PC-3 (cell line): ENCODE measurements at regions not wholly inside any gene's neighbourhood (a gene's known extent, or its start where the extent isn't known, plus 50 kb on each side); places are given as distances from the start of the nearest gene placed in this dataset.

ENCODE experiments used
- ATAC-seq: fragments of 200-7000 bp; cut with Tn5 transposase; 2 replicates; pipeline ENCODE4 v1.9.1; 2020; ENCODE audit warnings: mild to moderate bottlenecking, moderate library complexity
- BruUV-seq: library from RNA; stranded (reverse); fragments of 400-500 nt; replicated peaks from 2 replicates; lab custom pipeline; 2021; lab: Mats Ljungman, UMichigan
- CTCF ChIA-PET: fragments of 300-600 bp; sonication (Branson Sonifier 250); formaldehyde crosslinking; loops from one replicate; lab custom pipeline; 2022; ENCODE audit warnings: antibody characterized with exemption; lab: Charles Lee
- POLR2A ChIA-PET: fragments of 300-600 bp; sonication (Branson Sonifier 250); formaldehyde crosslinking; loops from one replicate; lab custom pipeline; 2022; ENCODE audit warnings: antibody characterized with exemption; ENCODE audit not compliant: unreplicated experiment; lab: Charles Lee
- DNase-seq: peaks from one replicate; pipeline ENCODE4 v3.0.0-alpha.2; 2015
- H2AFZ ChIP-seq: fragments of 300-600 bp; sonication (generic); 2 replicates; pipeline ENCODE4 v1.6.0; 2016; ENCODE audit warnings: antibody characterized with exemption, low read length
- H3F3A ChIP-seq: fragments of 300-600 bp; sonication (generic); one replicate; pipeline ENCODE4 v1.6.0; 2017; ENCODE audit warnings: antibody characterized with exemption, low read length, control low read depth, mild to moderate bottlenecking; ENCODE audit not compliant: unreplicated experiment
- H3K27ac ChIP-seq: fragments of 300-600 bp; sonication (generic); 2 replicates; pipeline ENCODE4 v1.5.1; 2016; ENCODE audit warnings: mild to moderate bottlenecking, low read length
- H3K27me3 ChIP-seq: fragments of 300-600 bp; sonication (generic); 2 replicates; pipeline ENCODE4 v1.6.1; 2016; ENCODE audit warnings: low read length, mixed read lengths
- H3K36me3 ChIP-seq: fragments of 300-600 bp; sonication (generic); 2 replicates; pipeline ENCODE4 v1.6.1; 2016; ENCODE audit warnings: low read depth, mixed run types, low read length, mixed read lengths
- H3K4me1 ChIP-seq: fragments of 300-600 bp; sonication (generic); 2 replicates; pipeline ENCODE4 v1.5.1; 2016; ENCODE audit warnings: low read length; ENCODE audit not compliant: insufficient read depth
- H3K4me2 ChIP-seq: fragments of 300-600 bp; sonication (generic); 2 replicates; pipeline ENCODE4 v1.6.0; 2016; ENCODE audit warnings: low read length
- H3K4me3 ChIP-seq: fragments of 300-600 bp; sonication (generic); 2 replicates; pipeline ENCODE4 v1.5.1; 2016; ENCODE audit warnings: mild to moderate bottlenecking, low read length, mixed read lengths
- H3K79me2 ChIP-seq: fragments of 300-600 bp; sonication (generic); 2 replicates; pipeline ENCODE4 v1.6.1; 2017; ENCODE audit warnings: low read length, mixed read lengths
- H3K9ac ChIP-seq: fragments of 300-600 bp; sonication (generic); 2 replicates; pipeline ENCODE4 v1.6.0; 2016; ENCODE audit warnings: mild to moderate bottlenecking, low read length
- H3K9me2 ChIP-seq: fragments of 300-600 bp; sonication (generic); replicated peaks from 2 replicates; pipeline ENCODE4 v1.6.1; 2016; ENCODE audit warnings: mixed run types, low read length, mixed read lengths
- H3K9me3 ChIP-seq: fragments of 300-600 bp; sonication (generic); 2 replicates; pipeline ENCODE4 v1.6.1; 2016; ENCODE audit warnings: low read length, mixed read lengths
- H4K20me1 ChIP-seq: fragments of 300-600 bp; sonication (generic); 2 replicates; pipeline ENCODE4 v1.6.1; 2016; ENCODE audit warnings: low read length, mixed read lengths
- EZH2 ChIP-seq: fragments of 300-600 bp; sonication (generic); IDR thresholded peaks from one replicate; pipeline ENCODE4 v1.6.1; 2017; ENCODE audit warnings: antibody characterized with exemption, mild to moderate bottlenecking, low read length; ENCODE audit not compliant: unreplicated experiment
- EZH2phosphoT487 ChIP-seq: fragments of 300-600 bp; sonication (generic); IDR thresholded peaks from 2 replicates; pipeline ENCODE4 v1.6.1; 2018; ENCODE audit warnings: mild to moderate bottlenecking, antibody characterized with exemption, low read length, borderline replicate concordance
- intact Hi-C: fragments of 100-400 bp; cut with micrococcal nuclease; formaldehyde crosslinking; loops from 2 replicates; pipeline ENCODE4 v1.9.0; 2023
- TF ChIP-seq, protein P1 (sequence below): fragments of 300-600 bp; sonication (generic); conservative IDR thresholded peaks from 2 replicates; pipeline ENCODE4 v1.5.1; 2017; ENCODE audit warnings: antibody characterized with exemption, low read depth, mild to moderate bottlenecking, low read length

DNA sequence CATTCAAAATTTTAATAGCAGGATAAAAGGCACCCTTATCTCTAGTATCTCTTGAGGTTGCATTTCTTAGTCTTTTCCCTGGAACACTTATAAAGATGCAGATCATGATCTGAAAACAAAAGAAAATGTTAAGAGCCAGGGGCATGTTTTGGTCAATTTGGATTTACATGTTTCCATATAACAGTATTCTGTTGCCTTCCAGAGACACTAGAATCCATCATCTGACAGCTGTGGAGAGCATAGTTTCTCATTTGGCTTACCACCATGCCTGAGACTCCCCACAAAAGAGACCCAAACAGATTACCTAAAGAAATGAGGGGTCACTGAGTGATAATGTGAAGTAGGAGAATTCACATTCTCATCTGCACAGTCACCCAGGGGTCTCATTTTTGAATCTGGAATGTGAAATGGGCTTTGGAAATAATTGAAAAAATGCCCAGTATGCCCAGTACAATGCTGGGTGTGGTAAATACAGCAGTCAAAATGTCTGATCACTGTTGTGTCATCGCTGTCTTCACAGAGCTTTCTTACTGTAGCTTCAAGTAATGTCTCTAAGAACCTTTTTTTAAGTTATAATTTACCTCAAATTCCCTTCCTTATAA, 79.9 kb upstream of the ZBTB20 start:
- no TSS peak for BruUV-seq
- H3K4me1 ChIP-seq: peaks cover 9% of the 10 kb centered on the region
- no peak overlapping the region for H3K4me3 ChIP-seq
- H3K79me2 ChIP-seq: no peaks in the 10 kb centered on the region
- H3K9me2 ChIP-seq: 0 out of 2 replicates have a peak, but pooled peaks cover 2% of the 10 kb centered on the region
- H2AFZ ChIP-seq: peak overlapping the region; percentile 15; the same call in 1 of the 2 replicates
- intact Hi-C loops: no loop called here
- ATAC-seq: peak; percentile 27; the same call in 1 of the 2 replicates
- H3K27me3 ChIP-seq: no peaks in the 10 kb centered on the region
- no peaks in the 10 kb centered on the region for H3K9me3 ChIP-seq
- H4K20me1 ChIP-seq: no peaks in the 10 kb centered on the region
- no peaks in the 10 kb centered on the region for H3K36me3 ChIP-seq
- H3F3A ChIP-seq: no peaks in the 10 kb centered on the region
- CTCF ChIA-PET: no interaction called here
- H3K27ac ChIP-seq: peak overlapping the region; percentile 54
- TF ChIP-seq, protein P1, sequence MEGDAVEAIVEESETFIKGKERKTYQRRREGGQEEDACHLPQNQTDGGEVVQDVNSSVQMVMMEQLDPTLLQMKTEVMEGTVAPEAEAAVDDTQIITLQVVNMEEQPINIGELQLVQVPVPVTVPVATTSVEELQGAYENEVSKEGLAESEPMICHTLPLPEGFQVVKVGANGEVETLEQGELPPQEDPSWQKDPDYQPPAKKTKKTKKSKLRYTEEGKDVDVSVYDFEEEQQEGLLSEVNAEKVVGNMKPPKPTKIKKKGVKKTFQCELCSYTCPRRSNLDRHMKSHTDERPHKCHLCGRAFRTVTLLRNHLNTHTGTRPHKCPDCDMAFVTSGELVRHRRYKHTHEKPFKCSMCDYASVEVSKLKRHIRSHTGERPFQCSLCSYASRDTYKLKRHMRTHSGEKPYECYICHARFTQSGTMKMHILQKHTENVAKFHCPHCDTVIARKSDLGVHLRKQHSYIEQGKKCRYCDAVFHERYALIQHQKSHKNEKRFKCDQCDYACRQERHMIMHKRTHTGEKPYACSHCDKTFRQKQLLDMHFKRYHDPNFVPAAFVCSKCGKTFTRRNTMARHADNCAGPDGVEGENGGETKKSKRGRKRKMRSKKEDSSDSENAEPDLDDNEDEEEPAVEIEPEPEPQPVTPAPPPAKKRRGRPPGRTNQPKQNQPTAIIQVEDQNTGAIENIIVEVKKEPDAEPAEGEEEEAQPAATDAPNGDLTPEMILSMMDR: no peak
- TF ChIP-seq EZH2 (no peak), EZH2phosphoT487 (no peak)
- peak; percentile 11 for DNase-seq
- no peak overlapping the region for H3K9ac ChIP-seq
- no peak overlapping the region for H3K4me2 ChIP-seq
- POLR2A ChIA-PET: no interaction called here

DNA sequence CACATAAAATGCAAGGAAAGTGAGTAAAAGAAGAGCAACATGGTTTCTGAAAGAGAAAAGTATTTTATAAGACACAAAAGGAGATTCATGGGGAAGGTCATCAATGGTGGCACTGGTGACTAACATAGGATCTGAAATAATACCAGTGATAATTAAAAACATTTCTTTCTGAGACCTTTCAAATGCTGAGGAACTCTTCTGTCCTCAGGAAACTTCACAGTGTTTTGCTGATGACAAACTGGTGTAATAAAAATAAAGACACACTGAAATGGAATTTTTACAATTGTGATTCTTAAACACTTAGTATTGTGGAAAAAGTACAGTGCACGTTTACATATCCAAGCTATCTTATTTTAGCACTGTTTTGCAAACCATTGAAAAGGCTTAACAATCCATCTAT, 80.4 kb upstream of the ZBTB20 start:
- BruUV-seq: no TSS peak
- H3K36me3 ChIP-seq: no peaks in the 10 kb centered on the region
- POLR2A ChIA-PET: interaction anchor here (0.7 kb wide), 1 partner anchor 563 kb away, joined by 3 read pairs; no protein-coding TSS in a partner anchor
- peak overlapping the region; percentile 54 for H3K27ac ChIP-seq
- H3K9ac ChIP-seq: no peak overlapping the region
- H3K9me2 ChIP-seq: 0 out of 2 replicates have a peak, but pooled peaks cover 2% of the 10 kb centered on the region
- no peaks in the 10 kb centered on the region for H3K9me3 ChIP-seq
- intact Hi-C loops: no loop called here
- H4K20me1 ChIP-seq: no peaks in the 10 kb centered on the region
- H3F3A ChIP-seq: no peaks in the 10 kb centered on the region
- H3K4me2 ChIP-seq: no peak overlapping the region
- DNase-seq (peak; percentile 32), ATAC-seq (peak; percentile 31)
- TF ChIP-seq EZH2: no peak
- no peak for TF ChIP-seq EZH2phosphoT487
- TF ChIP-seq, protein P1: no peak
- no peak overlapping the region for H3K4me3 ChIP-seq
- H3K79me2 ChIP-seq: no peaks in the 10 kb centered on the region
- H3K27me3 ChIP-seq: no peaks in the 10 kb centered on the region
- CTCF ChIA-PET: no interaction called here
- H3K4me1 ChIP-seq: peaks cover 15% of the 10 kb centered on the region
- H2AFZ ChIP-seq: 0 out of 2 replicates have a peak overlapping the region, but pooled peaks have one; percentile 15

DNA sequence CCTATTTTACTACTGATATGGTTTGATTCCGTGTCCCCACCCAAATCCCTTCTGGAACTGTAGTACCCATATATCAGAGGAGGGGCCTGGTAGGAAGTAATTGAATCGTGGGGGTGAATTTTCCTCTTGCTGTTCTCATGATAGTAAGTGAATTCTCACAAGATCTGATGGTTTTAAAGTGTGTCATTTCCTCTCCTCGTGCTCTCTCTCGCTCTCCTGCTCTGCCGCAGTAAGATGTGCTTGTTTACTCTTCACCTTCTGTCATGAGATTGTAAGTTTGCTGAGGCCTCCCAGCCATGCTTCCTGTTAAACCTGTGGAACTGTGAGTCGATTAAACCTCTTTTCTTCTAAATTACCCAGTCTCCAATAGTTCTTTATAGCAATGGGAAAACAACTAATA, 81.2 kb upstream of the ZBTB20 start:
- Histone ChIP-seq H3K9ac (no peak overlapping the region), H3K4me2 (no peak overlapping the region), H4K20me1 (no peaks in the 10 kb centered on the region), H3F3A (no peaks in the 10 kb centered on the region), H3K9me3 (no peaks in the 10 kb centered on the region), H2AFZ (no peak overlapping the region), H3K4me1 (peaks cover 22% of the 10 kb centered on the region), H3K27me3 (no peaks in the 10 kb centered on the region), H3K27ac (no peak overlapping the region), H3K79me2 (no peaks in the 10 kb centered on the region), H3K36me3 (no peaks in the 10 kb centered on the region), H3K9me2 (0 out of 2 replicates have a peak, but pooled peaks cover 2% of the 10 kb centered on the region), H3K4me3 (no peak overlapping the region)
- TF ChIP-seq EZH2 (no peak), EZH2phosphoT487 (no peak)
- TF ChIP-seq, protein P1: no peak
- intact Hi-C loops: no loop called here
- ChIA-PET CTCF (no interaction called here), POLR2A (no interaction called here)
- DNase-seq (no peak), ATAC-seq (no peak)
- no TSS peak for BruUV-seq
